K562 (cell line): ENCODE measurements at regions not wholly inside any gene's neighbourhood (a gene's known extent, or its start where the extent isn't known, plus 50 kb on each side); places are given as distances from the start of the nearest gene placed in this dataset.

ENCODE experiments used
- ATAC-seq: fragments of 200-7000 bp; cut with Tn5 transposase; 3 replicates; pipeline ENCODE4 v1.9.1; 2020; ENCODE audit warnings: moderate library complexity
- BruUV-seq: library from RNA; stranded (reverse); fragments of 400-500 nt; replicated peaks from 2 replicates; lab custom pipeline; 2021; lab: Mats Ljungman, UMichigan
- CTCF ChIA-PET: fragments of 300-600 bp; formaldehyde crosslinking; extraction: SDS; loops from one replicate; lab custom pipeline; 2021; ENCODE audit warnings: low intra/inter-chr PET ratio; lab: Yijun Ruan, JAX
- POLR2A ChIA-PET: fragments of 300-600, 350-650 bp; sonication (Branson Sonifier 250); formaldehyde crosslinking; extraction: SDS; loops from one replicate; lab custom pipeline; 2021; ENCODE audit warnings: antibody characterized with exemption, inconsistent platforms; lab: Yijun Ruan, JAX
- DNase-seq, 4 experiments: peaks; one replicate each; pipeline versions ENCODE4 v3.0.0 to v3.0.0-alpha.2; 2011 to 2018; ENCODE audit warnings: low spot score in 3 of 4, mixed read lengths in 3 of 4; ENCODE audit errors: extremely low read depth in 1 of 4
- FAIRE-seq: peaks from 2 replicates; lab custom pipeline; 2011; peaks lifted over from hg19 to GRCh38; lab: Jason Lieb, UNC
- H2AFZ ChIP-seq: 2 replicates; pipeline ENCODE4 v1.6.0; 2011; ENCODE audit warnings: low read depth, low read length, control low read depth, inconsistent platforms
- H3K27ac ChIP-seq: fragments of 200-600 bp; 3 replicates; pipeline ENCODE4 v1.8.0; 2011; ENCODE audit warnings: low read depth, mild to moderate bottlenecking, control low read depth, inconsistent platforms, low read length, moderate library complexity, mixed read lengths; ENCODE audit errors: extremely low read depth
- H3K27me3 ChIP-seq, 2 experiments: fragments of 300-600 bp in 1 of 2; 2 replicates in 1 of 2; 3 replicates in 1 of 2; pipeline versions ENCODE4 v1.6.0 to v1.8.0; 2011; ENCODE audit warnings: inconsistent platforms in 2 of 2, low read length in 2 of 2, mild to moderate bottlenecking in 1 of 2, mixed read lengths in 1 of 2, moderate library complexity in 1 of 2; ENCODE audit not compliant: control insufficient read depth in 2 of 2, insufficient read depth in 2 of 2
- H3K36me3 ChIP-seq: fragments of 300-600 bp; 3 replicates; pipeline ENCODE4 v1.8.0; 2011; ENCODE audit warnings: mild to moderate bottlenecking, low read length, inconsistent platforms; ENCODE audit not compliant: control insufficient read depth, insufficient read depth
- H3K4me1 ChIP-seq, 2 experiments: fragments of 200-600 bp in 1 of 2; replicated peaks in 1 of 2; 2 replicates in 1 of 2; 3 replicates in 1 of 2; pipeline versions ENCODE4 v1.5.1 to v1.8.0; 2011; ENCODE audit warnings: inconsistent platforms in 2 of 2, low read length in 2 of 2, mild to moderate bottlenecking in 1 of 2, mixed read lengths in 1 of 2, moderate library complexity in 1 of 2; ENCODE audit not compliant: control insufficient read depth in 2 of 2, insufficient read depth in 2 of 2
- H3K4me2 ChIP-seq: 2 replicates; pipeline ENCODE4 v1.6.1; 2011; ENCODE audit warnings: low read length, control low read depth, inconsistent platforms, mixed read lengths; ENCODE audit not compliant: insufficient read depth
- H3K4me3 ChIP-seq: fragments of 200-600 bp; sonication (generic), shearing (Covaris generic); 2 replicates; pipeline ENCODE4 v1.5.1; 2016; ENCODE audit warnings: control low read depth, inconsistent platforms
- H3K79me2 ChIP-seq: fragments of 200-600 bp; 3 replicates; pipeline ENCODE4 v1.8.0; 2011; ENCODE audit warnings: low read length, inconsistent platforms; ENCODE audit not compliant: control insufficient read depth, insufficient read depth
- H3K9ac ChIP-seq, 2 experiments: 2 replicates each; pipeline versions ENCODE4 v1.6.0 to v1.6.1; 2011; ENCODE audit warnings: low read depth in 2 of 2, low read length in 2 of 2, control low read depth in 1 of 2, inconsistent platforms in 1 of 2, mild to moderate bottlenecking in 1 of 2, mixed read lengths in 1 of 2; ENCODE audit not compliant: insufficient read depth in 1 of 2
- H3K9me1 ChIP-seq: one replicate; pipeline ENCODE4 v1.6.0; 2011; ENCODE audit warnings: inconsistent platforms, mild to moderate bottlenecking, low read length, moderate library complexity; ENCODE audit not compliant: control insufficient read depth, insufficient read depth
- H3K9me3 ChIP-seq: replicated peaks from 2 replicates; pipeline ENCODE4 v1.5.1; 2011; ENCODE audit warnings: low read depth, low read length, inconsistent platforms; ENCODE audit not compliant: control insufficient read depth, insufficient read depth
- H4K20me1 ChIP-seq: replicated peaks from 2 replicates; pipeline ENCODE4 v1.6.1; 2011; ENCODE audit warnings: low read length, inconsistent platforms, mixed read lengths; ENCODE audit not compliant: control insufficient read depth, insufficient read depth
- NFIC ChIP-seq: fragments of 450-650 bp; IDR thresholded peaks from 2 replicates; pipeline ENCODE4 v1.6.1; 2017; ENCODE audit warnings: mild to moderate bottlenecking, inconsistent platforms
- ZNF407 ChIP-seq: fragments of 450-650 bp; IDR thresholded peaks from 2 replicates; pipeline ENCODE4 v1.6.1; 2016; ENCODE audit warnings: low read depth
- WGBS: fragments of 100-300 bp; shearing (Covaris generic); methylation state at CpG from one replicate; pipeline ENCODE4 v1.1.6; 2016; ENCODE audit warnings: low coverage, mixed read lengths; ENCODE audit not compliant: insufficient coverage; ENCODE audit errors: missing lambda C conversion rate; 5-methylcytosine and 5-hydroxymethylcytosine counted together
- in situ Hi-C: fragments of 300-500 bp; cut with MboI; formaldehyde crosslinking; loops from 4 replicates; pipeline ENCODE4 v1.15.0; 2018; ENCODE audit warnings: inconsistent platforms, mixed read lengths
- intact Hi-C: fragments of 100-400 bp; cut with micrococcal nuclease; formaldehyde crosslinking; loops from 2 replicates; pipeline ENCODE4 v1.14.2; 2022

- TF ChIP-seq ZNF407 = no peak
- TF ChIP-seq NFIC = peak; percentile 48; the same call in 1 of the 2 replicates
- intact Hi-C loops (no loop called here), in situ Hi-C loops (no loop called here)
- FAIRE-seq (no peak), DNase-seq (no peak), ATAC-seq (no peak)
- Histone ChIP-seq H3K4me2 (no peak overlapping the region), H3K4me3 (no peak overlapping the region), H3K79me2 (no peaks in the 10 kb centered on the region), H3K36me3 (no peaks in the 10 kb centered on the region), H2AFZ (no peak overlapping the region), H3K27ac (no peak overlapping the region), H3K4me1 (no peaks in the 10 kb centered on the region), H3K9ac (no peak overlapping the region), H3K27me3 (peaks cover 0 to 3% of the 10 kb centered on the region in 2 experiments; a peak in 2 of 5 replicates), H3K9me3 (no peaks in the 10 kb centered on the region), H3K9me1 (no peaks in the 10 kb centered on the region), H4K20me1 (no peaks in the 10 kb centered on the region)
- BruUV-seq = no TSS peak
- ChIA-PET POLR2A (interaction anchor here (1.1 kb wide), 1 partner anchor 10 kb away, joined by 3 read pairs; no protein-coding TSS in a partner anchor), CTCF (no interaction called here)
- WGBS = 0% methylated on average over 2 of the region's 2 CpGs
Observed at GRCh38 chr1:183733715-183734114, 71.2 kb upstream of the RGL1 start.
